Pancreas (tissue), 10 donors: ENCODE measurements at regions not wholly inside any gene's neighbourhood (a gene's known extent, or its start where the extent isn't known, plus 50 kb on each side); places are given as distances from the start of the nearest gene placed in this dataset.
A peak's percentile ranks its signal among the peaks of the same experiment; 100 is the strongest.

Experiments used
- ATAC-seq, 4 donors: fragments of 200-7000 bp; cut with Tn5 transposase; one replicate each; pipeline versions ENCODE4 v1.8.0 to v1.9.1; 2020; ENCODE audit warnings: mild to moderate bottlenecking in 4 of 4, moderate library complexity in 4 of 4
- DNase-seq, 6 donors: peaks; one replicate each; pipeline ENCODE4 v3.0.0-alpha.2; 2020
- FAIRE-seq: peaks from 2 replicates; lab custom pipeline; 2012; peaks lifted over from hg19 to GRCh38; lab: Jason Lieb, UNC
- H3K27ac ChIP-seq, 4 donors: fragments of 200-600 bp; sonication (generic); 1 replicate in 3 of 4; 2 replicates in 1 of 4; pipeline versions ENCODE4 v1.5.0 to v1.8.0; 2020
- H3K27me3 ChIP-seq, 4 donors: fragments of 200-600 bp; one replicate each; pipeline ENCODE4 v1.8.0; 2021
- H3K36me3 ChIP-seq, 3 donors: fragments of 200-600 bp; sonication (generic) in 1 of 3; one replicate each; pipeline versions ENCODE4 v1.5.0 to v1.8.0; 2020 to 2021
- H3K4me1 ChIP-seq, 3 donors: fragments of 200-600 bp; one replicate each; pipeline ENCODE4 v1.8.0; 2021
- H3K4me3 ChIP-seq, 4 donors: fragments of 200-600 bp; sonication (generic) in 2 of 4; one replicate each; pipeline versions ENCODE4 v1.5.0 to v1.8.0; 2020 to 2021
- H3K9me3 ChIP-seq, 4 donors: fragments of 200-600 bp; one replicate each; pipeline ENCODE4 v1.8.0; 2021
- WGBS, 2 donors: extraction: QIAGEN DNeasy Blood & Tissue Kit; methylation state at CpG; one replicate each; pipeline ENCODE4 v1.1.7; 2013; 5-methylcytosine and 5-hydroxymethylcytosine counted together
- intact Hi-C, 3 donors: fragments of 100-400 bp; cut with DNase I; formaldehyde crosslinking; loops; one replicate each; pipeline versions ENCODE4 v1.11.1 to v1.14.2; 2022
- TF ChIP-seq, protein P1 (sequence below), 4 donors: fragments of 200-600 bp; sonication (generic) in 3 of 4; IDR thresholded peaks; one replicate each; pipeline versions ENCODE4 v1.5.0 to v1.8.0; 2021; ENCODE audit warnings: antibody characterized with exemption in 4 of 4
- donor health status: healthy with polysubstance abuse.
- donor health status: DM: no; HTN: no; CAD: no; lungs with moderate emphysema.
- donor health status: DM: no; HTN: no; CAD: no.
- donor health status: control.
- donor health status: control.
- donor health status: Bipolar disorder and iron deficiency.
- donor health status: DM: yes; HTN: yes; CAD: no.
- donor health status: DM: no; HTN: no; CAD: no.
- donor health status: DM: no; HTN: no; CAD: no.
- donor health status: DM: yes; HTN: yes; CAD: no.

GRCh38 chr4:35464964-35465528, 779.3 kb downstream of the ARAP2 start:
- no peak overlapping the region for H3K27ac ChIP-seq
- H3K9me3 ChIP-seq = no peaks in the 10 kb centered on the region
- H3K27me3 ChIP-seq = no peaks in the 10 kb centered on the region
- no peak overlapping the region for H3K4me3 ChIP-seq
- no peak for FAIRE-seq
- no peaks in the 10 kb centered on the region for H3K36me3 ChIP-seq
- intact Hi-C loops = no loop called here
- no peak for DNase-seq
- TF ChIP-seq, protein P1, sequence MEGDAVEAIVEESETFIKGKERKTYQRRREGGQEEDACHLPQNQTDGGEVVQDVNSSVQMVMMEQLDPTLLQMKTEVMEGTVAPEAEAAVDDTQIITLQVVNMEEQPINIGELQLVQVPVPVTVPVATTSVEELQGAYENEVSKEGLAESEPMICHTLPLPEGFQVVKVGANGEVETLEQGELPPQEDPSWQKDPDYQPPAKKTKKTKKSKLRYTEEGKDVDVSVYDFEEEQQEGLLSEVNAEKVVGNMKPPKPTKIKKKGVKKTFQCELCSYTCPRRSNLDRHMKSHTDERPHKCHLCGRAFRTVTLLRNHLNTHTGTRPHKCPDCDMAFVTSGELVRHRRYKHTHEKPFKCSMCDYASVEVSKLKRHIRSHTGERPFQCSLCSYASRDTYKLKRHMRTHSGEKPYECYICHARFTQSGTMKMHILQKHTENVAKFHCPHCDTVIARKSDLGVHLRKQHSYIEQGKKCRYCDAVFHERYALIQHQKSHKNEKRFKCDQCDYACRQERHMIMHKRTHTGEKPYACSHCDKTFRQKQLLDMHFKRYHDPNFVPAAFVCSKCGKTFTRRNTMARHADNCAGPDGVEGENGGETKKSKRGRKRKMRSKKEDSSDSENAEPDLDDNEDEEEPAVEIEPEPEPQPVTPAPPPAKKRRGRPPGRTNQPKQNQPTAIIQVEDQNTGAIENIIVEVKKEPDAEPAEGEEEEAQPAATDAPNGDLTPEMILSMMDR (IDR thresholded peaks at IDR 0.05) = no peak
- no peak for ATAC-seq
- H3K4me1 ChIP-seq = no peaks in the 10 kb centered on the region

DNA sequence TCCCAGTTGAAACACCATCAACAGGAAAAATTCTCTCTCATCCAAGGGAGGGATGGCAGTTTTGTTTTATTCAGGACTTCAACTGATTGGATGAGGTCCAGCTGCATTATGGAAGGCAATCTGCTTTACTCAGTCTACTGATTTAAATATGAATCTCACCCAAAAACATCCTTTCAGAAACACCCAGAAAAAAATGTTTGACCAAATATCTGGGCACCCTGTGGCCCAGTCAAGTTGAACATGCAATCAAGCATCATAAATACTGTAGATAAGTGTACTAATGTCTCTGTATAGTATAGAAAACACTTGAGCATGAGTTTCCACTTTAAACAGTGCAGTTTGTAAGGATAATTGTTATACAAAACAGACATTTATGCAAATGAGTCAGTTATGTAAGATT, 753.2 kb downstream of the ARAP2 start:
- H3K36me3 ChIP-seq = no peaks in the 10 kb centered on the region
- DNase-seq = no peak
- no peak for ATAC-seq
- H3K4me1 ChIP-seq = no peaks in the 10 kb centered on the region
- H3K27ac ChIP-seq = no peak overlapping the region
- TF ChIP-seq, protein P1 (IDR thresholded peaks at IDR 0.05) = no peak
- no peaks in the 10 kb centered on the region for H3K9me3 ChIP-seq
- H3K4me3 ChIP-seq = no peak overlapping the region
- FAIRE-seq = no peak
- intact Hi-C loops = no loop called here
- H3K27me3 ChIP-seq = no peaks in the 10 kb centered on the region

- Histone ChIP-seq H3K4me3 (no peak overlapping the region), H3K27me3 (no peaks in the 10 kb centered on the region), H3K36me3 (no peaks in the 10 kb centered on the region), H3K4me1 (no peaks in the 10 kb centered on the region), H3K9me3 (no peaks in the 10 kb centered on the region), H3K27ac (no peak overlapping the region)
- FAIRE-seq (no peak), DNase-seq (peak in 2 of 6 donors; percentile 33 to 39), ATAC-seq (no peak)
- intact Hi-C loops = no loop called here
- 10 to 45% methylated on average over 4 of the region's 4 CpGs for WGBS, 2 donors
- TF ChIP-seq, protein P1 (IDR thresholded peaks at IDR 0.05) = no peak
Observed at GRCh38 chr4:35493977-35494376, 750.3 kb downstream of the ARAP2 start.

DNA sequence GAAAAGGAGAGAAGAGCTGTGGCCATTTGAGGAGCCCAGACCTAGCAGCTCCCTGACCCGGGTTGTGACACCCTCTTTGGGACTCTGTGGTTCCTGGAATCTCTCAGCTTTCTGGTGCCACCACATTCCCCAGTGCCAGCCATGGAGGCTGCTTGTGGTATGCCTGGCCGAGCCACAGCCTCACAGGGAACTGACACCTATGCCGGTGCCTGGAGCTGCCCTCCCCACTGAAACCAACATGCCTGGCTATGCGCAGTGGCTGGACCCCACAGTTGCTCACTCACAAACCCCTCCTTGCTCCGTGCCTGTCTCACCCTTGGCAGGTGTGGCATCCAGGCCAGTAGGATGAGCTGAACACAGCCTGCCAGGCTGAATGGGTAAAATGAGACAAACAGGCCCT, 749.4 kb downstream of the ARAP2 start:
- no peak for FAIRE-seq
- Histone ChIP-seq H3K9me3 (no peaks in the 10 kb centered on the region), H3K27me3 (no peaks in the 10 kb centered on the region), H3K27ac (no peak overlapping the region), H3K4me3 (no peak overlapping the region), H3K36me3 (no peaks in the 10 kb centered on the region), H3K4me1 (no peaks in the 10 kb centered on the region)
- intact Hi-C loops = no loop called here
- WGBS, 2 donors = 72 to 82% methylated on average over 5 of the region's 5 CpGs
- DNase-seq = peak in 3 of 6 donors; percentile 15 to 36 (median 26)
- TF ChIP-seq, protein P1 (IDR thresholded peaks at IDR 0.05) = no peak
- no peak for ATAC-seq

- 11 to 17% methylated on average over 2 of the region's 2 CpGs for WGBS, 2 donors
- Histone ChIP-seq H3K9me3 (no peaks in the 10 kb centered on the region), H3K27ac (no peak overlapping the region), H3K4me3 (no peak overlapping the region), H3K27me3 (no peaks in the 10 kb centered on the region), H3K36me3 (no peaks in the 10 kb centered on the region), H3K4me1 (no peaks in the 10 kb centered on the region)
- TF ChIP-seq, protein P1 (IDR thresholded peaks at IDR 0.05) = no peak
- FAIRE-seq = no peak
- no peak for DNase-seq
- no peak for ATAC-seq
- intact Hi-C loops = no loop called here
Observed at GRCh38 chr4:35500812-35501211, 743.5 kb downstream of the ARAP2 start.
